GM12801 (cell line): ENCODE measurements at regions not wholly inside any gene's neighbourhood (a gene's known extent, or its start where the extent isn't known, plus 50 kb on each side); places are given as distances from the start of the nearest gene placed in this dataset.

Experiments
- TF ChIP-seq, protein P1 (sequence below): IDR thresholded peaks from one replicate; pipeline ENCODE4 v1.5.1; 2011; ENCODE audit warnings: control low read depth; ENCODE audit not compliant: insufficient read length; ENCODE audit errors: extremely low read depth

- TF ChIP-seq, protein P1, sequence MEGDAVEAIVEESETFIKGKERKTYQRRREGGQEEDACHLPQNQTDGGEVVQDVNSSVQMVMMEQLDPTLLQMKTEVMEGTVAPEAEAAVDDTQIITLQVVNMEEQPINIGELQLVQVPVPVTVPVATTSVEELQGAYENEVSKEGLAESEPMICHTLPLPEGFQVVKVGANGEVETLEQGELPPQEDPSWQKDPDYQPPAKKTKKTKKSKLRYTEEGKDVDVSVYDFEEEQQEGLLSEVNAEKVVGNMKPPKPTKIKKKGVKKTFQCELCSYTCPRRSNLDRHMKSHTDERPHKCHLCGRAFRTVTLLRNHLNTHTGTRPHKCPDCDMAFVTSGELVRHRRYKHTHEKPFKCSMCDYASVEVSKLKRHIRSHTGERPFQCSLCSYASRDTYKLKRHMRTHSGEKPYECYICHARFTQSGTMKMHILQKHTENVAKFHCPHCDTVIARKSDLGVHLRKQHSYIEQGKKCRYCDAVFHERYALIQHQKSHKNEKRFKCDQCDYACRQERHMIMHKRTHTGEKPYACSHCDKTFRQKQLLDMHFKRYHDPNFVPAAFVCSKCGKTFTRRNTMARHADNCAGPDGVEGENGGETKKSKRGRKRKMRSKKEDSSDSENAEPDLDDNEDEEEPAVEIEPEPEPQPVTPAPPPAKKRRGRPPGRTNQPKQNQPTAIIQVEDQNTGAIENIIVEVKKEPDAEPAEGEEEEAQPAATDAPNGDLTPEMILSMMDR, result no peak
Observed at GRCh38 chr3:46112984-46113383, 85.7 kb upstream of the XCR1 start.

DNA sequence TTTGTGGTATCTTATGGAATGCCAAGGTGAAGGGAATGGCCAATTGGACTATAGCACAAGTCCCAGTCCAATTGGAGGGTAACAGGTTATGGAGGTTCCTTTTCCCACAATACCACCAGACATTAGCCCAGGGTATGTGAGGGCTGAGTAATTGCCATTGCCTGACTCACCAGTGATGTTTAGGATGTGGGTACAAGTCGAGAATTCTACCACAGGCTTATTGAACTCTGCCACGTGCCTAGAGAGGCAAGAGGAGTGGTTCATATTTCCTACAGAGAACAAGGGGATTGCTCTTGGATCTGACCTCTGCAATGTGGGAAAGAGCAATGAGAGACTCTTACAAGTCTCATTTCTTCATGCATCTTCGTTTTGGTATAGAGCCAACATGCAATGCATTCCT is 85.0 kb upstream of the XCR1 start:
- TF ChIP-seq, protein P1, result no peak

GRCh38 chr3:46110701-46111493 is 83.6 kb upstream of the XCR1 start:
- TF ChIP-seq, protein P1, result no peak

DNA sequence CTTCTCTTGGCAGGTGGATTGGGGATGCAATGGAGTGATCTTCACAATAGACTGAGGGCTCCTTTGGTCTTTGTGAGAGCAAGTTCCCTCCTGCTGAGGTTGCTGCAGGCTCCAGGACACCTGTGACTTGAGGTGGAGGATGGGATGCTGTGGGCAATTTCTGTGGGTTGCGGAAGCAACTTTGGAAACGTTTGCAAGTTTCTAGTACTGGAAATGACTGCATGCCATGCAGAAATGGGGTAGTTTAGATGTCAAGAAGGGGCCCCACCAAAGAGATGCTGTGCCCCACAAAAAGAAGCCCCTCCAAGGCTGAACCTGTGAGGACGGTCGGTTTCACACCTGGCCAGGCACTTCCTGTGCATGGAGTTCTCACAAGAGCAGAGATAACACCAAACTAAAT is 80.4 kb upstream of the XCR1 start:
- TF ChIP-seq, protein P1, result no peak

DNA sequence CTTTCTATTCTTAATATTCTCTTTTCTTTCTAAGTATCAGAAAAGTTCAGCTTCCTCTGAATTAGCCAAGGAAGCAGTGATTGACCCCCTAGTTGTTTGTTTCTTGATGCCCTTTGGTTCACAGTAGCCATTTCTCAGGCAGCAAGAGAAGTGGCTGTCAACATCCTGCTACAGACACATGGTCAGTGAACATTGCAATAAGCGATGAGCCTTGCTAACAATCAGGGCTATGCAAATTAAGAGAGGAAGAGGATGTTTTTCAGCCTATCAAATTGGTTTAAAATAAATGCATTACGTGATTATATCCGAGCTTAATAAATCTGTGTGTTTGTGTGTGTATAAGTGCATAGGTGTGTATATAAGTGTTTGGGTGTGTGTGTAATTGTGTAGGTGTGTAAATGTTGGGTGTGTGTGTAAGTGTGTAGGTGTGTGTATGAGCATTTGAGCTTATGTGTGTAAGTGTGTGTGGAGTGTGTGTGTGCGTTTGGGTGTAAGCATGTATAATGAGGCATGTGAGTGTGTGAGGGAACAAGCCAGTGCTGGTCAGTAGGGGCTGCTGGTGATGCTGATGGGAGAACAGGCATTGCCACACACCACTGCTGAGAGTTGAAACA is 78.1 kb upstream of the XCR1 start:
- TF ChIP-seq, protein P1, result no peak

GRCh38 chr3:46104706-46105105 is 77.4 kb upstream of the XCR1 start:
- TF ChIP-seq, protein P1, result no peak

GRCh38 chr3:46102780-46103130 is 75.5 kb upstream of the XCR1 start:
- TF ChIP-seq, protein P1, result no peak
